GM06990 (cell line): ENCODE measurements at regions not wholly inside any gene's neighbourhood (a gene's known extent, or its start where the extent isn't known, plus 50 kb on each side); places are given as distances from the start of the nearest gene placed in this dataset.

ENCODE experiments used
- DNase-seq: peaks from one replicate; pipeline ENCODE4 v3.0.0-alpha.2; 2011; ENCODE audit not compliant: insufficient read length; ENCODE audit errors: extremely low read depth
- H3K27me3 ChIP-seq: replicated peaks from 2 replicates; pipeline ENCODE4 v1.6.0; 2011; ENCODE audit warnings: low read length; ENCODE audit not compliant: control insufficient read depth, insufficient read depth
- H3K36me3 ChIP-seq: 2 replicates; pipeline ENCODE4 v1.5.1; 2011; ENCODE audit warnings: low read length; ENCODE audit not compliant: control insufficient read depth, insufficient read depth
- H3K4me3 ChIP-seq: replicated peaks from 2 replicates; pipeline ENCODE4 v1.5.1; 2011; ENCODE audit warnings: low read depth, mild to moderate bottlenecking, control low read depth, low read length
- CTCF ChIP-seq: IDR thresholded peaks from 2 replicates; pipeline ENCODE4 v1.5.1; 2011; ENCODE audit warnings: low read length, control low read depth, mild to moderate bottlenecking, inconsistent platforms; ENCODE audit not compliant: insufficient read depth, poor library complexity, severe bottlenecking

- TF ChIP-seq CTCF: no peak
- no peak for DNase-seq
- Histone ChIP-seq H3K36me3 (no peaks in the 10 kb centered on the region), H3K27me3 (no peaks in the 10 kb centered on the region), H3K4me3 (no peak overlapping the region)
Measured at GRCh38 chr7:85583131-85583953, 396.5 kb upstream of the SEMA3D start.

GRCh38 chr7:85573844-85574243 is 387.0 kb upstream of the SEMA3D start:
- no peaks in the 10 kb centered on the region for H3K36me3 ChIP-seq
- no peaks in the 10 kb centered on the region for H3K27me3 ChIP-seq
- TF ChIP-seq CTCF: no peak
- no peak overlapping the region for H3K4me3 ChIP-seq
- DNase-seq: no peak

DNA sequence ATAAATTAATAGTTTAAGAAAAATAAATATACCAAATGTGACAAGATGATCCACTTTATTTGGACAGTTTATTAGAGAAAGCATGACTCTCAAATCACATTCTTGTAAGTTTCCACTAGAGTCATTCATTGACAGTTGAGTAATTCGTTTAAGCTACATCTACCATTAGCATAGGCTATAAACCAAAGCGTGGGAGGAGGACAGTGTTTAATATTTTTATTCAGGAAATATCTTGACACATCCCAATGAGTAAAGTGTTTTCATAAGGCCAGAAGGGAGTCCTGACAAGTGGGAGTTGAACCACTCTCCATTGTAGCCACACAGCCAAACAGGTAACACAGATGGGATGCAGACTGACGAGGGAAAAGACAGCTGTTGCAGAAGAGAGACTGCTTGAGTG is 386.5 kb upstream of the SEMA3D start:
- no peak overlapping the region for H3K4me3 ChIP-seq
- no peak for TF ChIP-seq CTCF

GRCh38 chr7:85570898-85571297 is 384.0 kb upstream of the SEMA3D start:
- H3K4me3 ChIP-seq: no peak overlapping the region
- no peaks in the 10 kb centered on the region for H3K36me3 ChIP-seq
- H3K27me3 ChIP-seq: no peaks in the 10 kb centered on the region
- no peak for DNase-seq
- TF ChIP-seq CTCF: no peak

More for the DNA sequence above, 386.5 kb upstream of the SEMA3D start:
- DNase-seq: no peak
- no peaks in the 10 kb centered on the region for H3K36me3 ChIP-seq
- H3K27me3 ChIP-seq: no peaks in the 10 kb centered on the region

GRCh38 chr7:85567983-85568382 is 381.1 kb upstream of the SEMA3D start:
- no peak for TF ChIP-seq CTCF
- DNase-seq: no peak
- no peak overlapping the region for H3K4me3 ChIP-seq
- H3K36me3 ChIP-seq: no peaks in the 10 kb centered on the region
- no peaks in the 10 kb centered on the region for H3K27me3 ChIP-seq
